GM12878 (cell line): ENCODE measurements at regions not wholly inside any gene's neighbourhood (a gene's known extent, or its start where the extent isn't known, plus 50 kb on each side); places are given as distances from the start of the nearest gene placed in this dataset.

ENCODE experiments used
- ATAC-seq: fragments of 200-7000 bp; cut with Tn5 transposase; 3 replicates; pipeline ENCODE4 v1.9.1; 2020; ENCODE audit warnings: mild to moderate bottlenecking, moderate library complexity
- BruUV-seq: library from RNA; stranded (reverse); fragments of 400-500 nt; replicated peaks from 2 replicates; lab custom pipeline; 2021; lab: Mats Ljungman, UMichigan
- CTCF ChIA-PET: fragments of 300-600 bp; sonication (Branson Sonifier 250); formaldehyde crosslinking; extraction: SDS; loops from one replicate; lab custom pipeline; 2021; ENCODE audit warnings: inconsistent platforms; lab: Yijun Ruan, JAX
- POLR2A ChIA-PET: fragments of 350-600 bp; formaldehyde crosslinking; extraction: SDS; loops from one replicate; lab custom pipeline; 2021; ENCODE audit warnings: inconsistent platforms; lab: Charles Lee
- RAD21 ChIA-PET: fragments of 300-600 bp; sonication (Branson Sonifier 250); formaldehyde crosslinking; loops from one replicate; lab custom pipeline; 2023; ENCODE audit warnings: antibody characterized with exemption; ENCODE audit not compliant: unreplicated experiment; lab: Charles Lee
- SMC1A ChIA-PET: fragments of 300-600 bp; sonication (Branson Sonifier 250); formaldehyde crosslinking; loops from one replicate; lab custom pipeline; 2023; ENCODE audit not compliant: unreplicated experiment, uncharacterized antibody; lab: Charles Lee
- DNase-seq: peaks from one replicate; pipeline ENCODE4 v3.0.0-alpha.2; 2011; ENCODE audit warnings: low read depth, low spot score
- FAIRE-seq: peaks from 3 replicates; lab custom pipeline; 2011; peaks lifted over from hg19 to GRCh38; lab: Jason Lieb, UNC
- H2AFZ ChIP-seq: 2 replicates; pipeline ENCODE4 v1.6.0; 2011; ENCODE audit warnings: low read depth, low read length, control low read depth; ENCODE audit not compliant: control insufficient read depth
- H3K27ac ChIP-seq: 2 replicates; pipeline ENCODE4 v1.5.1; 2011; ENCODE audit warnings: control low read depth; ENCODE audit not compliant: control insufficient read depth, insufficient read depth
- H3K27me3 ChIP-seq, 2 experiments: replicated peaks in 1 of 2; 2 replicates each; pipeline versions ENCODE4 v1.6.0 to v1.6.1; 2011; ENCODE audit warnings: low read length in 1 of 2; ENCODE audit not compliant: control insufficient read depth in 2 of 2, insufficient read depth in 2 of 2
- H3K36me3 ChIP-seq, 2 experiments: 2 replicates each; pipeline ENCODE4 v1.5.1; 2011; ENCODE audit warnings: low read length in 1 of 2; ENCODE audit not compliant: control insufficient read depth in 2 of 2, insufficient read depth in 2 of 2
- H3K4me1 ChIP-seq: 2 replicates; pipeline ENCODE4 v1.6.1; 2011; ENCODE audit warnings: mild to moderate bottlenecking, low read length, moderate library complexity, mixed read lengths; ENCODE audit not compliant: control insufficient read depth, insufficient read depth
- H3K4me2 ChIP-seq: 2 replicates; pipeline ENCODE4 v1.6.0; 2011; ENCODE audit warnings: control low read depth; ENCODE audit not compliant: control insufficient read depth, insufficient read depth
- H3K4me3 ChIP-seq: fragments of 200-600 bp; sonication (generic); 2 replicates; pipeline ENCODE4 v1.5.1; 2016
- H3K79me2 ChIP-seq: 2 replicates; pipeline ENCODE4 v1.6.0; 2011; ENCODE audit warnings: low read length; ENCODE audit not compliant: control insufficient read depth, insufficient read depth
- H3K9ac ChIP-seq: 2 replicates; pipeline ENCODE4 v1.8.0; 2011; ENCODE audit warnings: low read length, control low read depth, mixed read lengths; ENCODE audit not compliant: control insufficient read depth, insufficient read depth
- H3K9me3 ChIP-seq: replicated peaks from 3 replicates; pipeline ENCODE4 v1.5.1; 2011; ENCODE audit warnings: mild to moderate bottlenecking, low read length; ENCODE audit not compliant: control insufficient read depth, insufficient read depth
- H4K20me1 ChIP-seq: 2 replicates; pipeline ENCODE4 v1.6.0; 2011; ENCODE audit not compliant: control insufficient read depth, insufficient read depth
- ASH2L ChIP-seq: fragments of 300-600, 200-600 bp; sonication (generic); IDR thresholded peaks from 2 replicates; pipeline ENCODE4 v1.6.1; 2017; ENCODE audit warnings: low read depth, mild to moderate bottlenecking, borderline replicate concordance
- DPF2 ChIP-seq: fragments of 450-650 bp; IDR thresholded peaks from 2 replicates; pipeline ENCODE4 v1.6.1; 2017; ENCODE audit warnings: mild to moderate bottlenecking
- JUND ChIP-seq: IDR thresholded peaks from 2 replicates; pipeline ENCODE4 v1.6.1; 2012; ENCODE audit warnings: low read depth, mild to moderate bottlenecking, low read length, improper control_type of control experiment, moderate library complexity
- MEF2B ChIP-seq: fragments of 450-650 bp; IDR thresholded peaks from 2 replicates; pipeline ENCODE4 v1.6.1; 2018; ENCODE audit warnings: mild to moderate bottlenecking, moderate library complexity; ENCODE audit not compliant: partially characterized antibody, poor library complexity, severe bottlenecking
- NFIC ChIP-seq: IDR thresholded peaks from 2 replicates; pipeline ENCODE4 v1.6.1; 2012; ENCODE audit warnings: low read depth, mild to moderate bottlenecking, inconsistent platforms, low read length, moderate library complexity
- POU2F2 ChIP-seq: IDR thresholded peaks from 3 replicates; pipeline ENCODE4 v1.6.1; 2011; ENCODE audit warnings: low read depth, mild to moderate bottlenecking, low read length, borderline replicate concordance
- RAD51 ChIP-seq: fragments of 450-650 bp; IDR thresholded peaks from 2 replicates; pipeline ENCODE4 v1.6.1; 2016; ENCODE audit warnings: moderate library complexity, mild to moderate bottlenecking, inconsistent platforms
- TBL1XR1 ChIP-seq: IDR thresholded peaks from 2 replicates; pipeline ENCODE4 v1.6.1; 2012; ENCODE audit warnings: low read depth, low read length, improper control_type of control experiment
- TCF12 ChIP-seq: IDR thresholded peaks from 2 replicates; pipeline ENCODE4 v1.6.1; 2011; ENCODE audit warnings: low read depth, mild to moderate bottlenecking, low read length
- TCF7 ChIP-seq: IDR thresholded peaks from 2 replicates; pipeline ENCODE4 v1.6.1; 2014; ENCODE audit warnings: antibody characterized with exemption, borderline replicate concordance
- WGBS: methylation state at CpG from one replicate; pipeline ENCODE4 v1.1.6; 2016; ENCODE audit warnings: low lambda C conversion rate; ENCODE audit not compliant: insufficient replicate concordance, insufficient coverage; ENCODE audit errors: missing lambda C conversion rate; 5-methylcytosine and 5-hydroxymethylcytosine counted together
- in situ Hi-C: fragments of 300-500 bp; cut with MboI; formaldehyde crosslinking; loops from 9 replicates; pipeline ENCODE4 v1.14.3; 2018; ENCODE audit warnings: mixed read lengths
- intact Hi-C: fragments of 100-400 bp; cut with micrococcal nuclease; formaldehyde crosslinking; loops from one replicate; pipeline ENCODE4 v1.14.2; 2022; ENCODE audit not compliant: unreplicated experiment
- TF ChIP-seq, protein P1 (sequence below): fragments of 150-350 bp; IDR thresholded peaks from 2 replicates; pipeline ENCODE4 v1.6.1; 2014; ENCODE audit warnings: mild to moderate bottlenecking, low read depth, low read length
- TF ChIP-seq, protein P2 (sequence below): IDR thresholded peaks from 2 replicates; pipeline ENCODE4 v1.6.1; 2012; ENCODE audit warnings: low read depth, low read length, improper control_type of control experiment
- TF ChIP-seq, protein P3 (sequence below): IDR thresholded peaks from 2 replicates; pipeline ENCODE4 v1.6.1; 2011; ENCODE audit warnings: low read depth, low read length, improper control_type of control experiment, borderline replicate concordance
- TF ChIP-seq, protein P4 (sequence below): fragments of 150-350 bp; IDR thresholded peaks from 2 replicates; pipeline ENCODE4 v1.6.1; 2016; ENCODE audit warnings: low read depth, low read length

DNA sequence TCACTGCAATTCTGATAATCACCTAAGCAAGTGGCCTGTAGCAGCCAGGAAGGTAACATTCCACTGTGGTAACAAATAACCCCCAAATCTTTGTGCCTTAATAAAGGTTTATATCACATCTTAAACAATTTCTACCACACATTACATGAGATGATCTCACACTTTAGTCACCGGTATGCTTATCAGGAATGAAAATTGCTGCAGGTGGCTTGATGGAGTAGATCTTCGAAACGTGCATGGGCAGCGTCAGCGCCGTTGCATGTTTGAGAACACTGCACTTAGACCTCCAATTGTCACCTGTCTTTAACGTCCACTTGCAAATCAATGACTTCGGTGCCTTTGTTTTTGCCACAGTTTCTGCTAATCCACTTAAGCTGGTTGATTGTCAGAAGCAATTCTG is 477.4 kb downstream of the VRK1 start:
- in situ Hi-C loops (no loop called here), intact Hi-C loops (loop anchor here (5.0 kb wide), 1 partner anchor 97 kb away; no protein-coding TSS in a partner anchor)
- no peaks in the 10 kb centered on the region for H3K36me3 ChIP-seq
- SMC1A ChIA-PET, result no interaction called here
- no peaks in the 10 kb centered on the region for H4K20me1 ChIP-seq
- CTCF ChIA-PET, result interaction anchor here (1.0 to 1.9 kb wide), 2 partner anchors 25 to 90 kb away, joined by 3 to 5 read pairs; no protein-coding TSS in a partner anchor
- H3K27me3 ChIP-seq, result no peaks in the 10 kb centered on the region
- H3K79me2 ChIP-seq, result no peaks in the 10 kb centered on the region
- BruUV-seq, result no TSS peak
- no peak overlapping the region for H2AFZ ChIP-seq
- no peak overlapping the region for H3K9ac ChIP-seq
- ATAC-seq (no peak), DNase-seq (no peak), FAIRE-seq (no peak)
- RAD21 ChIA-PET, result no interaction called here
- H3K4me3 ChIP-seq, result no peak overlapping the region
- POLR2A ChIA-PET, result no interaction called here
- no peak overlapping the region for H3K4me2 ChIP-seq
- H3K4me1 ChIP-seq, result no peaks in the 10 kb centered on the region
- no peaks in the 10 kb centered on the region for H3K9me3 ChIP-seq
- TF ChIP-seq, protein P1, sequence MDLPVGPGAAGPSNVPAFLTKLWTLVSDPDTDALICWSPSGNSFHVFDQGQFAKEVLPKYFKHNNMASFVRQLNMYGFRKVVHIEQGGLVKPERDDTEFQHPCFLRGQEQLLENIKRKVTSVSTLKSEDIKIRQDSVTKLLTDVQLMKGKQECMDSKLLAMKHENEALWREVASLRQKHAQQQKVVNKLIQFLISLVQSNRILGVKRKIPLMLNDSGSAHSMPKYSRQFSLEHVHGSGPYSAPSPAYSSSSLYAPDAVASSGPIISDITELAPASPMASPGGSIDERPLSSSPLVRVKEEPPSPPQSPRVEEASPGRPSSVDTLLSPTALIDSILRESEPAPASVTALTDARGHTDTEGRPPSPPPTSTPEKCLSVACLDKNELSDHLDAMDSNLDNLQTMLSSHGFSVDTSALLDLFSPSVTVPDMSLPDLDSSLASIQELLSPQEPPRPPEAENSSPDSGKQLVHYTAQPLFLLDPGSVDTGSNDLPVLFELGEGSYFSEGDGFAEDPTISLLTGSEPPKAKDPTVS, result no peak
- TF ChIP-seq, protein P2, sequence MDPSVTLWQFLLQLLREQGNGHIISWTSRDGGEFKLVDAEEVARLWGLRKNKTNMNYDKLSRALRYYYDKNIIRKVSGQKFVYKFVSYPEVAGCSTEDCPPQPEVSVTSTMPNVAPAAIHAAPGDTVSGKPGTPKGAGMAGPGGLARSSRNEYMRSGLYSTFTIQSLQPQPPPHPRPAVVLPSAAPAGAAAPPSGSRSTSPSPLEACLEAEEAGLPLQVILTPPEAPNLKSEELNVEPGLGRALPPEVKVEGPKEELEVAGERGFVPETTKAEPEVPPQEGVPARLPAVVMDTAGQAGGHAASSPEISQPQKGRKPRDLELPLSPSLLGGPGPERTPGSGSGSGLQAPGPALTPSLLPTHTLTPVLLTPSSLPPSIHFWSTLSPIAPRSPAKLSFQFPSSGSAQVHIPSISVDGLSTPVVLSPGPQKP, result no peak
- TF ChIP-seq TCF12, result no peak
- TF ChIP-seq DPF2, result no peak
- TF ChIP-seq JUND, result no peak
- no peak for TF ChIP-seq ASH2L
- no peak for TF ChIP-seq TCF7
- no peak for TF ChIP-seq NFIC
- TF ChIP-seq POU2F2, result no peak
- TF ChIP-seq, protein P3, sequence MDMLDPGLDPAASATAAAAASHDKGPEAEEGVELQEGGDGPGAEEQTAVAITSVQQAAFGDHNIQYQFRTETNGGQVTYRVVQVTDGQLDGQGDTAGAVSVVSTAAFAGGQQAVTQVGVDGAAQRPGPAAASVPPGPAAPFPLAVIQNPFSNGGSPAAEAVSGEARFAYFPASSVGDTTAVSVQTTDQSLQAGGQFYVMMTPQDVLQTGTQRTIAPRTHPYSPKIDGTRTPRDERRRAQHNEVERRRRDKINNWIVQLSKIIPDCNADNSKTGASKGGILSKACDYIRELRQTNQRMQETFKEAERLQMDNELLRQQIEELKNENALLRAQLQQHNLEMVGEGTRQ, result no peak
- TF ChIP-seq, protein P4, sequence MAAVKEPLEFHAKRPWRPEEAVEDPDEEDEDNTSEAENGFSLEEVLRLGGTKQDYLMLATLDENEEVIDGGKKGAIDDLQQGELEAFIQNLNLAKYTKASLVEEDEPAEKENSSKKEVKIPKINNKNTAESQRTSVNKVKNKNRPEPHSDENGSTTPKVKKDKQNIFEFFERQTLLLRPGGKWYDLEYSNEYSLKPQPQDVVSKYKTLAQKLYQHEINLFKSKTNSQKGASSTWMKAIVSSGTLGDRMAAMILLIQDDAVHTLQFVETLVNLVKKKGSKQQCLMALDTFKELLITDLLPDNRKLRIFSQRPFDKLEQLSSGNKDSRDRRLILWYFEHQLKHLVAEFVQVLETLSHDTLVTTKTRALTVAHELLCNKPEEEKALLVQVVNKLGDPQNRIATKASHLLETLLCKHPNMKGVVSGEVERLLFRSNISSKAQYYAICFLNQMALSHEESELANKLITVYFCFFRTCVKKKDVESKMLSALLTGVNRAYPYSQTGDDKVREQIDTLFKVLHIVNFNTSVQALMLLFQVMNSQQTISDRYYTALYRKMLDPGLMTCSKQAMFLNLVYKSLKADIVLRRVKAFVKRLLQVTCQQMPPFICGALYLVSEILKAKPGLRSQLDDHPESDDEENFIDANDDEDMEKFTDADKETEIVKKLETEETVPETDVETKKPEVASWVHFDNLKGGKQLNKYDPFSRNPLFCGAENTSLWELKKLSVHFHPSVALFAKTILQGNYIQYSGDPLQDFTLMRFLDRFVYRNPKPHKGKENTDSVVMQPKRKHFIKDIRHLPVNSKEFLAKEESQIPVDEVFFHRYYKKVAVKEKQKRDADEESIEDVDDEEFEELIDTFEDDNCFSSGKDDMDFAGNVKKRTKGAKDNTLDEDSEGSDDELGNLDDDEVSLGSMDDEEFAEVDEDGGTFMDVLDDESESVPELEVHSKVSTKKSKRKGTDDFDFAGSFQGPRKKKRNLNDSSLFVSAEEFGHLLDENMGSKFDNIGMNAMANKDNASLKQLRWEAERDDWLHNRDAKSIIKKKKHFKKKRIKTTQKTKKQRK, result no peak
- TF ChIP-seq RAD51, result no peak
- no peak for TF ChIP-seq TBL1XR1
- TF ChIP-seq MEF2B, result no peak
- WGBS, result 56% methylated on average over 8 of the region's 8 CpGs
- H3K27ac ChIP-seq, result no peak overlapping the region
